ENCODE measurements at regions not wholly inside any gene's neighbourhood (a gene's known extent, or its start where the extent isn't known, plus 50 kb on each side); places are given as distances from the start of the nearest gene placed in this dataset.
"Not testable (repeated sequence)": the region's sequence is repeated elsewhere in the genome, so short reads cannot be mapped to it uniquely, and the experiment has no call there.

DNA sequence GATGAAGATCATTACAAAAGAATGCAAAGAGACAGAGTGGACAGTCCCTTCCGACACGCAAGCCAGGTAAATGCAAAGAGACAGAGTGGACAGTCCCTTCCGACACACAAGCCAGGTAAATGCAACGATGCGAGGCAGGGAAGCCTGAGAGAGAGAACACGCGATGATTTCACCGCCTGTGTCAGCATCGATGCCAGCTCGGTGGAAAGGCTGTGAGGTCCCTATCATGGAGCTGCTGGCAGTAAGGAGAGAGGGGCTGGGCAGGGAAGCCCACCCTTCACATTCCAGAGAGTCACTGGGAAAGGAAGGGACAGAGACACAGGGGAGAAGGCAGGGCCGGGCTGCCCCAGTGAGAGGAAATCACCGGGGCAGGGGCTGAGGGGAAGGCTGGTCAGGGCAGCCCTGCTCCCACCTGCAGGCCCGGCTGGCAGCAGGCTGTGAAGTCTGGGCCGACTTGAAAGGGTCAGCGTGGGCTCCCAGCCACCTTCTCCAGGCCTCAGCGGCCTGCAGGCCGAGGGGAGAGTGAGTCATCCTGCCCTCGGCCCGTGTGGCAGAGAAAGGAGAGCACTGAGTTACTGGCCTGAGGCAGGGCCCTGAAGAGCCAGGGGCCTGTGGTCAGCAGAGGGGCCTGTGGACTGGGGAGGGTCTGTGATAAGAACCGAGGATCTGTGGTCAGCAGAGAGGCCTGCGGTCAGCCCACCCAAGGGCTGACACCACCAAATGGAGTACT lies 80.4 kb downstream of the DACT2 start:
- ATAC-seq: no peak
- TF ChIP-seq ZC3H10 (CRISPR knock-in tag; IDR thresholded peaks at IDR 0.05) (no peak), CSDC2 (CRISPR knock-in tag; IDR thresholded peaks at IDR 0.05) (no peak), ZNF70 (CRISPR knock-in tag; IDR thresholded peaks at IDR 0.05) (no peak), SNAI2 (CRISPR knock-in tag; IDR thresholded peaks at IDR 0.05) (no peak), OSR1 (CRISPR knock-in tag; IDR thresholded peaks at IDR 0.05) (no peak), ESRRG (CRISPR knock-in tag; IDR thresholded peaks at IDR 0.05) (no peak), ZNF8 (CRISPR knock-in tag; IDR thresholded peaks at IDR 0.05) (no peak), ISL1 (CRISPR knock-in tag; IDR thresholded peaks at IDR 0.05) (no peak), PPARA (CRISPR knock-in tag; IDR thresholded peaks at IDR 0.05; ENCODE audit: borderline replicate concordance) (no peak), ZFP30 (CRISPR knock-in tag; IDR thresholded peaks at IDR 0.05) (no peak), BACH2 (CRISPR knock-in tag; IDR thresholded peaks at IDR 0.05; ENCODE audit: borderline replicate concordance) (no peak), GLIS3 (CRISPR knock-in tag; IDR thresholded peaks at IDR 0.05) (no peak), TCF4 (CRISPR knock-in tag; IDR thresholded peaks at IDR 0.05; ENCODE audit: borderline replicate concordance) (no peak), RARB (CRISPR knock-in tag; IDR thresholded peaks at IDR 0.05) (no peak), TOX (CRISPR knock-in tag; IDR thresholded peaks at IDR 0.05; ENCODE audit: borderline replicate concordance) (no peak)
- TF ChIP-seq, protein P1, sequence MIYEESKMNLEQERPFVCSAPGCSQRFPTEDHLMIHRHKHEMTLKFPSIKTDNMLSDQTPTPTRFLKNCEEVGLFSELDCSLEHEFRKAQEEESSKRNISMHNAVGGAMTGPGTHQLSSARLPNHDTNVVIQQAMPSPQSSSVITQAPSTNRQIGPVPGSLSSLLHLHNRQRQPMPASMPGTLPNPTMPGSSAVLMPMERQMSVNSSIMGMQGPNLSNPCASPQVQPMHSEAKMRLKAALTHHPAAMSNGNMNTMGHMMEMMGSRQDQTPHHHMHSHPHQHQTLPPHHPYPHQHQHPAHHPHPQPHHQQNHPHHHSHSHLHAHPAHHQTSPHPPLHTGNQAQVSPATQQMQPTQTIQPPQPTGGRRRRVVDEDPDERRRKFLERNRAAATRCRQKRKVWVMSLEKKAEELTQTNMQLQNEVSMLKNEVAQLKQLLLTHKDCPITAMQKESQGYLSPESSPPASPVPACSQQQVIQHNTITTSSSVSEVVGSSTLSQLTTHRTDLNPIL (CRISPR knock-in tag; IDR thresholded peaks at IDR 0.05; ENCODE audit: low read depth): no peak
- TF ChIP-seq, protein P2, sequence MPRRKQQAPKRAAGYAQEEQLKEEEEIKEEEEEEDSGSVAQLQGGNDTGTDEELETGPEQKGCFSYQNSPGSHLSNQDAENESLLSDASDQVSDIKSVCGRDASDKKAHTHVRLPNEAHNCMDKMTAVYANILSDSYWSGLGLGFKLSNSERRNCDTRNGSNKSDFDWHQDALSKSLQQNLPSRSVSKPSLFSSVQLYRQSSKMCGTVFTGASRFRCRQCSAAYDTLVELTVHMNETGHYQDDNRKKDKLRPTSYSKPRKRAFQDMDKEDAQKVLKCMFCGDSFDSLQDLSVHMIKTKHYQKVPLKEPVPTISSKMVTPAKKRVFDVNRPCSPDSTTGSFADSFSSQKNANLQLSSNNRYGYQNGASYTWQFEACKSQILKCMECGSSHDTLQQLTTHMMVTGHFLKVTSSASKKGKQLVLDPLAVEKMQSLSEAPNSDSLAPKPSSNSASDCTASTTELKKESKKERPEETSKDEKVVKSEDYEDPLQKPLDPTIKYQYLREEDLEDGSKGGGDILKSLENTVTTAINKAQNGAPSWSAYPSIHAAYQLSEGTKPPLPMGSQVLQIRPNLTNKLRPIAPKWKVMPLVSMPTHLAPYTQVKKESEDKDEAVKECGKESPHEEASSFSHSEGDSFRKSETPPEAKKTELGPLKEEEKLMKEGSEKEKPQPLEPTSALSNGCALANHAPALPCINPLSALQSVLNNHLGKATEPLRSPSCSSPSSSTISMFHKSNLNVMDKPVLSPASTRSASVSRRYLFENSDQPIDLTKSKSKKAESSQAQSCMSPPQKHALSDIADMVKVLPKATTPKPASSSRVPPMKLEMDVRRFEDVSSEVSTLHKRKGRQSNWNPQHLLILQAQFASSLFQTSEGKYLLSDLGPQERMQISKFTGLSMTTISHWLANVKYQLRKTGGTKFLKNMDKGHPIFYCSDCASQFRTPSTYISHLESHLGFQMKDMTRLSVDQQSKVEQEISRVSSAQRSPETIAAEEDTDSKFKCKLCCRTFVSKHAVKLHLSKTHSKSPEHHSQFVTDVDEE (CRISPR knock-in tag; IDR thresholded peaks at IDR 0.05): no peak
- TF ChIP-seq, protein P3, sequence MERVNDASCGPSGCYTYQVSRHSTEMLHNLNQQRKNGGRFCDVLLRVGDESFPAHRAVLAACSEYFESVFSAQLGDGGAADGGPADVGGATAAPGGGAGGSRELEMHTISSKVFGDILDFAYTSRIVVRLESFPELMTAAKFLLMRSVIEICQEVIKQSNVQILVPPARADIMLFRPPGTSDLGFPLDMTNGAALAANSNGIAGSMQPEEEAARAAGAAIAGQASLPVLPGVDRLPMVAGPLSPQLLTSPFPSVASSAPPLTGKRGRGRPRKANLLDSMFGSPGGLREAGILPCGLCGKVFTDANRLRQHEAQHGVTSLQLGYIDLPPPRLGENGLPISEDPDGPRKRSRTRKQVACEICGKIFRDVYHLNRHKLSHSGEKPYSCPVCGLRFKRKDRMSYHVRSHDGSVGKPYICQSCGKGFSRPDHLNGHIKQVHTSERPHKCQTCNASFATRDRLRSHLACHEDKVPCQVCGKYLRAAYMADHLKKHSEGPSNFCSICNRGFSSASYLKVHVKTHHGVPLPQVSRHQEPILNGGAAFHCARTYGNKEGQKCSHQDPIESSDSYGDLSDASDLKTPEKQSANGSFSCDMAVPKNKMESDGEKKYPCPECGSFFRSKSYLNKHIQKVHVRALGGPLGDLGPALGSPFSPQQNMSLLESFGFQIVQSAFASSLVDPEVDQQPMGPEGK (CRISPR knock-in tag; IDR thresholded peaks at IDR 0.05; ENCODE audit: borderline replicate concordance): no peak

DNA sequence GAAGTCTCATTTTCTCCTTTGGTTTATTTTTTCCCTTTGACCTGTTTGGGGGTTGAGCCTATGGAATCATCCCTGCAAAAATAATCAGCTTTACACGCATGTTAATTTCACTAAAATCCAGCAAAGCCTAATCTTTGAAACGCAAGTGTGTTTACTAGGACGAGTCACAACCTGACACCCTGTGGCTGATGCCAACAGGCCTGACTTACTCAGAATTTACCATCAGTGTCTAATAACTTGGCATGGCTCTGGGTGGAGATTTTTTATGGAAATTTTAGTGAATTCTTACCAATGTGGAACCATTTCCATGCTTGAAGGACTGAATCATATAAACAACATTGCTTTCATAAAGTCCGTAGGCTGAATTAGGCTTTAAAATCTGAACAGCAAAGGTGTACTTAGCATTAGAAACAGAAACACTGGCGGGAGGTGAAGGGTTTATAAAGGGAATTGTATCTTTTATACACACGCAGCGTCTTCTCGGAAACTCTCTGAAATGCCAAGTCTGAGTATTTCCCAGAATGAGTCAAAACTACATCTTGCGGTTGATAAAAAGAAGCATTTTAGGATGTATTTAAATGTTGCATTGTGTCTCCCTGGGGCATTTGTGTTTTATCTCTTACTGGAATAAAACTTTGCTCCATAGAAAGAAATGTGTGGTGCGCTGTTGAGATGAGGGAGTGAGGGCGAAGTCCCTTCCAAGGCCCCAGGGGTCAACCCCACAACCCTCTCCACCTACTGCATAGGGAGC lies 81.2 kb downstream of the DACT2 start:
- no peak for TF ChIP-seq ZNF70 (CRISPR knock-in tag; IDR thresholded peaks at IDR 0.05)
- no peak for TF ChIP-seq ARNTL (CRISPR knock-in tag; IDR thresholded peaks at IDR 0.05; ENCODE audit: borderline replicate concordance, low read depth)
- no peak for ATAC-seq

DNA sequence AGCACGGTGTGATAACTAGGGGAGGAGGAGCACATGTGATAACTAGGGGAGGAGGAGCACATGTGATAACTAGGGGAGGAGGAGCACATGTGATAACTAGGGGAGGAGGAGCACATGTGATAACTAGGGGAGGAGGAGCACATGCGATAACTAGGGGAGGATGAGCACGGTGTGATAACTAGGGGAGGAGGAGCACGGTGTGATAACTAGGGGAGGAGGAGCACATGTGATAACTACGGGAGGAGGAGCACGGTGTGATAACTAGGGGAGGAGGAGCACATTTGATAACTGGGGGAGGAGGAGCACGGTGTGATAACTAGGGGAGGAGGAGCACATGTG lies 85.7 kb downstream of the DACT2 start:
- ATAC-seq: not testable (repeated sequence)

DNA sequence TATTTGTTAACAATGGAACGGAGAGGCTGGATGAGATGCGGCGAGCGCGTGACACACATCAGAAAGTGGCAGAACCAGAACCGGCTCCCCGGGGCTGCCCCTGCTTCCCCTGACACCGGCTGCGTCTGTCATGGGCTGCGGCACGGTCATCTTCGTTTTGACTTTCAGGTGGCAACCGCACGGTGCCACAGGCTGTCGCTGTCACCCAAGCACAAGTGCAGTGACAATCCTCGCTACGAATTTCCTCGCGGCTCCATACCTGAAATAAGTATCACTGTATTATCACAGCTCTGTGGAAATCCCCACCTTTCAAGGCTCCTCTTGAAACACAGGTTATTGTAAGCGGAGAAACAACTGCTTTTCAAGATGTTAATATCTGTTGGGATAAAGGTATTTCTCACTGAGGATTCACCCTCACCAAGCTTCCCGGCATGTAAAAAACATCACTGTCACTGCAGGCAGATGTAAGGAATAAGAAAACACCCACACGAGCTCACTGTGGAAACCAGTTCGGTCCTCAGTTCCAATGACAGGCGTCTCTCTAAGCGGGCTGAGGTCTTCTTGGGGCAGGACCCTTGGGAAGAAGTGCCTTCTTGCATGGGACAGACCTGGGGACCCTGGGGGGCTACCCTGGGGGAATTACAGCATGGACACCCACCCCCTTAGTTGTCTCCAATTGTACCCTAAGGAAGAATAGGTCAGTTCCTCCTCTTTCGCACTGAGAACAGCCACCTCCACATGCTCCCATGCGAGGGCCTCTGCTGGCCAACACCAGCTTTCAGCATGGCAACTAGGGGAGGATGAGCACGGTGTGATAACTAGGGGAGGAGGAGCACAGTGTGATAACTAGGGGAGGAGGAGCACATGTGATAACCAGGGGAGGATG lies 86.3 kb downstream of the DACT2 start:
- TF ChIP-seq BACH2 (CRISPR knock-in tag; IDR thresholded peaks at IDR 0.05; ENCODE audit: borderline replicate concordance): no peak
- TF ChIP-seq PPARA (CRISPR knock-in tag; IDR thresholded peaks at IDR 0.05; ENCODE audit: borderline replicate concordance): no peak
- ATAC-seq: no peak

DNA sequence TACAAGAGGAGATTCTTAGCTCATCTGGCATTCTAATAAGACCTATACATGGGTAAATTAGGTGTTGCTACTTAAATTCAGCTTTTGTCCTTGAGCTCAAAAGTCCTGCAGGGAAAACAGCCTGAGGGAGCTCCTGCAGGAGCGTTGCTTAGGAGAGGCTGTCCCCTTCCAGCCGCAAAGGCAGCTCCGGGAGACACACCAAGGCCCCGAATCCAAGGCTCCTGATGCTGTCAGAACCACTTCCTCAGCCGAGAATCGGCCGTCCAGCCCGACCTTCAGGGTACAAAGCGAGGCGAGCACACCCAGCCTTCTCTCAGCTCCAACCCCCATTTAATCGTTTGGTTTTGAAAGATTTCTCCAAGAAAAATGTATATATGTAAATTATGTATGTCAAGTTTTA lies 87.0 kb downstream of the DACT2 start:
- no peak for ATAC-seq
- TF ChIP-seq ZFP30 (CRISPR knock-in tag; IDR thresholded peaks at IDR 0.05) (no peak), ZC3H10 (CRISPR knock-in tag; IDR thresholded peaks at IDR 0.05) (no peak), ZNF565 (CRISPR knock-in tag; conservative IDR thresholded peaks at IDR 0.05; ENCODE audit: low read depth) (no peak), TCF4 (CRISPR knock-in tag; IDR thresholded peaks at IDR 0.05; ENCODE audit: borderline replicate concordance) (no peak), TOX (CRISPR knock-in tag; IDR thresholded peaks at IDR 0.05; ENCODE audit: borderline replicate concordance) (no peak), SNAI2 (CRISPR knock-in tag; IDR thresholded peaks at IDR 0.05) (no peak), PPARA (CRISPR knock-in tag; IDR thresholded peaks at IDR 0.05; ENCODE audit: borderline replicate concordance) (no peak), ZFP3 (CRISPR knock-in tag; IDR thresholded peaks at IDR 0.05) (no peak)
- TF ChIP-seq, protein P1 (CRISPR knock-in tag; IDR thresholded peaks at IDR 0.05; ENCODE audit: low read depth): no peak
- TF ChIP-seq, protein P4, sequence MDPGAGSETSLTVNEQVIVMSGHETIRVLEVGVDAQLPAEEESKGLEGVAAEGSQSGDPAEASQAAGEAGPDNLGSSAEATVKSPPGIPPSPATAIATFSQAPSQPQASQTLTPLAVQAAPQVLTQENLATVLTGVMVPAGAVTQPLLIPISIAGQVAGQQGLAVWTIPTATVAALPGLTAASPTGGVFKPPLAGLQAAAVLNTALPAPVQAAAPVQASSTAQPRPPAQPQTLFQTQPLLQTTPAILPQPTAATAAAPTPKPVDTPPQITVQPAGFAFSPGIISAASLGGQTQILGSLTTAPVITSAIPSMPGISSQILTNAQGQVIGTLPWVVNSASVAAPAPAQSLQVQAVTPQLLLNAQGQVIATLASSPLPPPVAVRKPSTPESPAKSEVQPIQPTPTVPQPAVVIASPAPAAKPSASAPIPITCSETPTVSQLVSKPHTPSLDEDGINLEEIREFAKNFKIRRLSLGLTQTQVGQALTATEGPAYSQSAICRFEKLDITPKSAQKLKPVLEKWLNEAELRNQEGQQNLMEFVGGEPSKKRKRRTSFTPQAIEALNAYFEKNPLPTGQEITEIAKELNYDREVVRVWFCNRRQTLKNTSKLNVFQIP (CRISPR knock-in tag; IDR thresholded peaks at IDR 0.05; ENCODE audit: borderline replicate concordance, low read depth): no peak

Measured in SK-N-SH treated with all-trans-retinoic acid at 6 μM for 48 hours (cell line).